Gastroesophageal sphincter (tissue), 3 donors: ENCODE measurements at regions not wholly inside any gene's neighbourhood (a gene's known extent, or its start where the extent isn't known, plus 50 kb on each side); places are given as distances from the start of the nearest gene placed in this dataset.

Experiments used
- CTCF ChIP-seq, 4 experiments: fragments of 200-600 bp in 2 of 4; fragments of 450-650 bp in 2 of 4; sonication (generic) in 1 of 4; IDR thresholded peaks; one replicate each; pipeline ENCODE4 v1.5.1; 2017 to 2019; ENCODE audit warnings: antibody characterized with exemption in 4 of 4, mild to moderate bottlenecking in 2 of 4, moderate library complexity in 2 of 4
- EP300 ChIP-seq: sonication (generic); formaldehyde crosslinking; IDR thresholded peaks from one replicate; pipeline ENCODE4 v1.6.1; 2017; ENCODE audit warnings: antibody characterized with exemption, mild to moderate bottlenecking
- POLR2A ChIP-seq, 2 donors: fragments of 450-650 bp; IDR thresholded peaks; one replicate each; pipeline ENCODE4 v1.6.1; 2017; ENCODE audit warnings: antibody characterized with exemption in 2 of 2, mild to moderate bottlenecking in 2 of 2, moderate library complexity in 1 of 2

- TF ChIP-seq CTCF (IDR thresholded peaks at IDR 0.05) (no peak), POLR2A (IDR thresholded peaks at IDR 0.05) (no peak), EP300 (no peak)
Measured at GRCh38 chr11:70592641-70593165, 194.4 kb downstream of the CTTN start.
